Globus pallidus (tissue), 1 donor: ENCODE measurements at regions not wholly inside any gene's neighbourhood (a gene's known extent, or its start where the extent isn't known, plus 50 kb on each side); places are given as distances from the start of the nearest gene placed in this dataset.
"Not testable (repeated sequence)": the region's sequence is repeated elsewhere in the genome, so short reads cannot be mapped to it uniquely, and the experiment has no call there.

Source experiments
- DNase-seq: peaks from one replicate; pipeline ENCODE4 v3.0.0-alpha.2; 2015; ENCODE audit warnings: low spot score

DNA sequence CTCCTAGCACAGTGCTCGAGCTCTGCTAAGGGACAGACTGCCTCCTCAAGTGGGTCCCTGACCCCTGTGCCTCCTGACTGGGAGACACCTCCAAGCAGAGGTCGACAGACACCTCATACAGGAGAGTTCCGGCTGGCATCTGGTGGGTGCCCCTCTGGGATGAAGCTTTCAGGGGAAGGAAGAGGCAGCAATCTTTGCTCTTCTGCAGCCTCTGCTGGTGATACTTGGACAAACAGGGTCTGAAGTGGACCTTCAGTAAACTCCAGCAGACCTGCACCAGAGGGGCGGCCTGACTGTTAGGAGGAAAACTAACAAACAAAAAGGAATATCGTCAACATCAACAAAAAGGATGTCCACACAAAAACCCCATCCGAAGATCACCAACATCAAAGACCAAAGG is 60.6 kb upstream of the DCN start:
- DNase-seq, result not testable (repeated sequence)

DNA sequence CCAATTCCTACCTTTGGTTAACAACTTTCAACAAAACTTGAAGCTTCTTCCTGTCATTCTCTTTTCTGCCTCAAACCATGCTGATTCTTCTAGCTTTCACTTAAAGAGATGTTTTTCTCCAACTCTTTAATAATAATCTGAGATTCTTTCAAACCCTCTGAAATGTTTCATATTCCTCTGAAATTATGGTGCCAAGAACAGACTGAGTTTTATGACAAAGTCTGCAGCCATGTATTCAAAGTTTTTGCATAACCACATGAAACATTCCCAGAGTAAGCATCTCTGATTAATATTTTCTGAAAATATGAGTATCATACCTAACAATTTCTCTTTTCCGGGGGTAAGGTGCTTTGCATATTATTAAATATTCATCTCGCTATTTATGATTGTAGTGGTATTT is 59.1 kb upstream of the DCN start:
- DNase-seq, result no peak

DNA sequence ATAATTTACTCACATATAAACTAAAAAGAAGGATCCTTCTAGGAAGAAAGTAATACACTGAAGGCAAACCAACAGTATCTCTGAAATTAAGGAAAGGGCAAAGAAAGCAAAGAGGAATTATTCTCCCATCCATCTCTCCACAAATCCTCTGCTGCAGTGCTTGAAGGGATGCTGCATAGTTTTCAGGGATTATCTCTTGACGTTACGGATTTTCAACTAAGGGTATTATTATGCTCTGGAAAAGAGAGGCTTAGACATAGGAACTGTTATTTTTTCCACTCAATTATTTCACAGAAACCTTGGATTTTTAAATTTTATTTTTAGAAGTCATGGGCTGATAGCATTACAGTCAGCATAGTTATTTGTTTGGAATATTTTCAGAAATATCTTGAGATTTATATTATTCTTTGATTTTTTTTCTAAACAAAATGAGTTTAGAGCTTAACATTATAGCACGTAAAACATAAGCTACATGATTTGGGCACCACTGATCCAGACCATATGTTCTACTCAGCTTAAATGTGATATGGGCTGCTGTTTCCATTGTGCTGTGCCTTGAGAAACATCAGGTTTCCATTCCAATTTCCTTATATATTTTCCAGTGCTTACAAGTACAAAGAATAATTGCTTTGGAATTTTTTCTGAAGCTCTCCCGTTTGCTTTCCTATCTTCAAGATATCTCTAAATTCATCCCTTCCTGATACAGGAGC is 57.9 kb upstream of the DCN start:
- no peak for DNase-seq

DNA sequence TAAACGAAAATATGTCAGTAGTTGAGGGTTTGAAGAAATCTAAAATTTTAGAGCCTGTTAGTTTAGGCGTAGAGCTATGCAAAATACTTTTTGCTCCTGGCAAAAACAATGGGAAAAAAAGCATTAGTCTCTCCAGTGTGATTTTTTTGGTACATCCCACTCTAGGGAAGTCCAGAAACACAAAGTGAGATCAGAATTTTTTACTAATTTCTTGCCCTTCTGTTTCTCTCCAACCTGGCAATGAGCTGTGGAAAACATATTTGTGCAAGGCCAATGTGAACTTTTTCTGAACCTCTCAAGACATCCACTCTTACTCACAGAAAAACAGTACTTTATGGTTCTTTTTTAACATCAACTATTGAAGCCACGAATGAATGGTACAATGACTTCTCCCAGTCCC is 56.9 kb upstream of the DCN start:
- DNase-seq, result no peak
